Upper lobe of left lung (tissue), 6 donors: ENCODE measurements at regions not wholly inside any gene's neighbourhood (a gene's known extent, or its start where the extent isn't known, plus 50 kb on each side); places are given as distances from the start of the nearest gene placed in this dataset.

Experiments
- ATAC-seq, 2 donors: fragments of 200-7000 bp; cut with Tn5 transposase; one replicate each; pipeline ENCODE4 v1.9.1; 2022; ENCODE audit warnings: mild to moderate bottlenecking in 2 of 2, moderate library complexity in 2 of 2; ENCODE audit not compliant: low FRiP score in 2 of 2
- DNase-seq, 2 donors: peaks; one replicate each; pipeline ENCODE4 v3.0.0-alpha.2; 2019 to 2020
- H3K27ac ChIP-seq, 4 donors: fragments of 200-600 bp; sonication (generic); one replicate each; pipeline ENCODE4 v1.5.1; 2016 to 2019
- H3K27me3 ChIP-seq, 4 donors: fragments of 200-600 bp; sonication (generic); one replicate each; pipeline ENCODE4 v1.5.1; 2017 to 2019
- H3K36me3 ChIP-seq, 4 donors: fragments of 200-600 bp; sonication (generic); one replicate each; pipeline ENCODE4 v1.5.1; 2016 to 2019
- H3K4me1 ChIP-seq, 4 donors: fragments of 200-600 bp; sonication (generic); one replicate each; pipeline ENCODE4 v1.5.1; 2018 to 2019
- H3K4me3 ChIP-seq, 4 donors: fragments of 200-600 bp; sonication (generic); one replicate each; pipeline ENCODE4 v1.5.1; 2017 to 2019; ENCODE audit warnings: mild to moderate bottlenecking in 2 of 4, moderate library complexity in 1 of 4
- H3K9me3 ChIP-seq, 4 donors: fragments of 200-600 bp; sonication (generic); one replicate each; pipeline ENCODE4 v1.5.1; 2018 to 2019
- EP300 ChIP-seq, 4 donors: sonication (generic); formaldehyde crosslinking; IDR thresholded peaks; one replicate each; pipeline ENCODE4 v1.5.1; 2017; ENCODE audit warnings: antibody characterized with exemption in 4 of 4, control low read depth in 2 of 4
- POLR2A ChIP-seq, 4 donors: fragments of 450-650 bp; IDR thresholded peaks; one replicate each; pipeline ENCODE4 v1.5.1; 2016 to 2017; ENCODE audit warnings: antibody characterized with exemption in 4 of 4, mild to moderate bottlenecking in 2 of 4
- POLR2AphosphoS5 ChIP-seq, 2 donors: sonication (generic); formaldehyde crosslinking; IDR thresholded peaks; one replicate each; pipeline ENCODE4 v1.5.1; 2017; ENCODE audit warnings: antibody characterized with exemption in 2 of 2
- WGBS, 2 donors: methylation state at CpG; one replicate each; pipeline ENCODE4 v1.1.5; 2017 to 2018; 5-methylcytosine and 5-hydroxymethylcytosine counted together
- TF ChIP-seq, protein P1 (sequence below), 6 experiments: fragments of 450-650 bp in 4 of 6; fragments of 200-600 bp in 2 of 6; sonication (generic) in 2 of 6; IDR thresholded peaks; one replicate each; pipeline ENCODE4 v1.5.1; 2016 to 2019; ENCODE audit warnings: antibody characterized with exemption in 6 of 6
- donor health status: DM: no; HTN: no; CAD: no; lungs with moderate emphysema.
- donor health status: DM: no; HTN: yes; CAD: no; lungs with severe emphysema.

DNA sequence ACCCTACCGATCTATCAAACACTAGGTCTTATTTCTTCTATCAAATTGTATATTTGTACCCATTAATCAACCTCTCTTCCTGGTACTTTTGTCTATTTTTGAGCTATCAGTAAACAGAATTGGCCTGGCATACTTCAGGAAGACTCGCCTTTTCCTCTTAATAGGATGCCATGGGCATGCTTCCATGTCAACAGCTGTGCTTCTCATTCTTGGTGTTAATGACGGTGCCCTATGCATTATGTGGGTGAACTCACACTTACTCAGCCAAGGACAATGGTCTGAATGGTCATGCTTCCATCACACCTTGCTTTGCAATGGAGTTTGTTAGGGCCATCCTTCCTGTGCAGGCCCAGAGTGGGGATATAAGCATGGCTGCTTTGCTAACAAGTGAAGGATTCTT is 521.8 kb downstream of the MIAT start:
- ATAC-seq: no peak
- H3K27me3 ChIP-seq: no peaks in the 10 kb centered on the region
- WGBS, 2 donors: 64 to 71% methylated on average over 3 of the region's 3 CpGs
- no peaks in the 10 kb centered on the region for H3K36me3 ChIP-seq
- H3K4me3 ChIP-seq: no peak overlapping the region
- TF ChIP-seq POLR2A (IDR thresholded peaks at IDR 0.05) (no peak), EP300 (IDR thresholded peaks at IDR 0.05) (no peak), POLR2AphosphoS5 (IDR thresholded peaks at IDR 0.05) (no peak)
- TF ChIP-seq, protein P1, sequence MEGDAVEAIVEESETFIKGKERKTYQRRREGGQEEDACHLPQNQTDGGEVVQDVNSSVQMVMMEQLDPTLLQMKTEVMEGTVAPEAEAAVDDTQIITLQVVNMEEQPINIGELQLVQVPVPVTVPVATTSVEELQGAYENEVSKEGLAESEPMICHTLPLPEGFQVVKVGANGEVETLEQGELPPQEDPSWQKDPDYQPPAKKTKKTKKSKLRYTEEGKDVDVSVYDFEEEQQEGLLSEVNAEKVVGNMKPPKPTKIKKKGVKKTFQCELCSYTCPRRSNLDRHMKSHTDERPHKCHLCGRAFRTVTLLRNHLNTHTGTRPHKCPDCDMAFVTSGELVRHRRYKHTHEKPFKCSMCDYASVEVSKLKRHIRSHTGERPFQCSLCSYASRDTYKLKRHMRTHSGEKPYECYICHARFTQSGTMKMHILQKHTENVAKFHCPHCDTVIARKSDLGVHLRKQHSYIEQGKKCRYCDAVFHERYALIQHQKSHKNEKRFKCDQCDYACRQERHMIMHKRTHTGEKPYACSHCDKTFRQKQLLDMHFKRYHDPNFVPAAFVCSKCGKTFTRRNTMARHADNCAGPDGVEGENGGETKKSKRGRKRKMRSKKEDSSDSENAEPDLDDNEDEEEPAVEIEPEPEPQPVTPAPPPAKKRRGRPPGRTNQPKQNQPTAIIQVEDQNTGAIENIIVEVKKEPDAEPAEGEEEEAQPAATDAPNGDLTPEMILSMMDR (IDR thresholded peaks at IDR 0.05): no peak
- no peaks in the 10 kb centered on the region for H3K9me3 ChIP-seq
- DNase-seq: no peak
- no peak overlapping the region for H3K27ac ChIP-seq
- H3K4me1 ChIP-seq: no peaks in the 10 kb centered on the region

DNA sequence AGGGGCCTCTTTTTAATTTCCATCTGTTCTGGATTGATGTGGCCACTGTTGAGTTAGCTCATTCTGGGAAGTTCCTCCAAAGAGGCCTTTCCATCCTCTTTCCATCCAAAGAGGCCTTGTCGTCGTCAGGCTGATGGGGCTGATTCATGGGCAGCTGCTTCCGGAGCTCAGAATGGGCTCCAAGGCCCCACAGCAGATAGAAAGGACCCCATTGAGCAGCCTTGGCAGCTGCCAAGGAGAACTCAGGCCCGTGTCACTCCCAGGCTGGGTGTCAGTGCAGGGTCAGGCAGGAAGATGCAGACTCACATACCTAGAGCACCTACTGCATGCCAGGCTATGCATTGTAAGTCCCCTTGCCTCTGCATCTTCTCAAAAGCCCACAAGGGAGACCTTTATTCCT is 524.1 kb downstream of the MIAT start:
- Histone ChIP-seq H3K4me1 (no peaks in the 10 kb centered on the region), H3K36me3 (no peaks in the 10 kb centered on the region), H3K4me3 (no peak overlapping the region), H3K9me3 (no peaks in the 10 kb centered on the region), H3K27ac (no peak overlapping the region), H3K27me3 (no peaks in the 10 kb centered on the region)
- ATAC-seq (no peak), DNase-seq (no peak)
- 89 to 94% methylated on average over 4 of the region's 4 CpGs for WGBS, 2 donors
- TF ChIP-seq, protein P1 (IDR thresholded peaks at IDR 0.05): no peak
- no peak for TF ChIP-seq POLR2AphosphoS5 (IDR thresholded peaks at IDR 0.05)
- TF ChIP-seq EP300 (IDR thresholded peaks at IDR 0.05): no peak
- no peak for TF ChIP-seq POLR2A (IDR thresholded peaks at IDR 0.05)

DNA sequence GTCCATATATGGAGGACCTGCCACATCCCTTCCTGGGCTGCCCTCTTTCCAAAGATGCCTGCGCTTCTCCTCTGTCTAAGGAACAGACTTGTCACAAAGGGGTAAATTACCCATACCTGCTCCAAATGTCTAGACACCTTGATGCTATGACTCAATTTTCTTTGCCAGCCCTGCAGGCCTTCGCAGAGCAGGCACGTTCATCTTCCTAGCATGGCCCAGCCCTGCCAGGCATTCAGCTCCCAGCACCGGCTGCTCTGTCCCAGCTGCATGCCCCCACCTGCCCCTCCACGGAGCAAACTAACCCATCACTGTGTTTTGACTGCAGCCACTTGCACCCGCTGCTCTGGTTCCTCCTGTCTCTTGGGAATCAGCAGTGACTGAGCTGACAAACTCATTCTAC is 526.1 kb downstream of the MIAT start:
- H3K27me3 ChIP-seq: no peaks in the 10 kb centered on the region
- H3K27ac ChIP-seq: no peak overlapping the region
- H3K36me3 ChIP-seq: no peaks in the 10 kb centered on the region
- no peak overlapping the region for H3K4me3 ChIP-seq
- no peaks in the 10 kb centered on the region for H3K9me3 ChIP-seq
- WGBS, 2 donors: 86 to 90% methylated on average over 6 of the region's 6 CpGs
- ATAC-seq (no peak), DNase-seq (peak in 1 of 2 donors; percentile 6)
- TF ChIP-seq POLR2A (IDR thresholded peaks at IDR 0.05): no peak
- TF ChIP-seq POLR2AphosphoS5 (IDR thresholded peaks at IDR 0.05): no peak
- TF ChIP-seq, protein P1 (IDR thresholded peaks at IDR 0.05): no peak
- no peak for TF ChIP-seq EP300 (IDR thresholded peaks at IDR 0.05)
- H3K4me1 ChIP-seq: no peaks in the 10 kb centered on the region

DNA sequence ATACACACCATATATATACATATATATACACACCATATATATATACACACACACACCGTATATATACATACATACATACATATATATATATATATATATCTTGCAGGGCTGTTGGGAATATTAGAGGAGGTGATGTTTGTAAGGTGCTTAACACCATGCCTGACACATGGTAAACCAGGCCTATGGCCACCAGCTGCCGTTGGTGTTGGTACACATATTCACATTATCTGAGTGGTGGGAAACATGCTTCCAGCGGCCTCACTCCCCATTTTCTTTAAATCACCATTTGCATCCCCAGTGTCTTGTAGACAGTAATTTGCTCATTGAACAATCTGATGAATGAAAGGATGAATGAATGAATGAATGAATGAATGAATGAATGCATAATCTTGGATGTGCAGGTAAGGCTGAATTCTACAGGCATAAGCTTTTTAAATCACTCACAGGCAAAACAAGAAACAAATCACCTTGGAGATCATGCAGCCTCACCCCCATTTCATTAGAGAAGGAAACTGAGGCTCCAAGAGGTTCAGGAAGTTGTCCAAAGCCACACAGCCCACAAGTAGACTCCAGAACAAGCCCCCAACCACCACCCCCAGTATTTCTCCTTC is 527.8 kb downstream of the MIAT start:
- TF ChIP-seq POLR2A (IDR thresholded peaks at IDR 0.05) (no peak), EP300 (IDR thresholded peaks at IDR 0.05) (no peak)
- TF ChIP-seq, protein P1 (IDR thresholded peaks at IDR 0.05): no peak
- Histone ChIP-seq H3K36me3 (no peaks in the 10 kb centered on the region), H3K9me3 (no peaks in the 10 kb centered on the region), H3K27ac (no peak overlapping the region), H3K4me3 (no peak overlapping the region), H3K4me1 (no peaks in the 10 kb centered on the region), H3K27me3 (no peaks in the 10 kb centered on the region)
- ATAC-seq (no peak), DNase-seq (no peak)
- WGBS, 2 donors: 84 to 89% methylated on average over 3 of the region's 3 CpGs

DNA sequence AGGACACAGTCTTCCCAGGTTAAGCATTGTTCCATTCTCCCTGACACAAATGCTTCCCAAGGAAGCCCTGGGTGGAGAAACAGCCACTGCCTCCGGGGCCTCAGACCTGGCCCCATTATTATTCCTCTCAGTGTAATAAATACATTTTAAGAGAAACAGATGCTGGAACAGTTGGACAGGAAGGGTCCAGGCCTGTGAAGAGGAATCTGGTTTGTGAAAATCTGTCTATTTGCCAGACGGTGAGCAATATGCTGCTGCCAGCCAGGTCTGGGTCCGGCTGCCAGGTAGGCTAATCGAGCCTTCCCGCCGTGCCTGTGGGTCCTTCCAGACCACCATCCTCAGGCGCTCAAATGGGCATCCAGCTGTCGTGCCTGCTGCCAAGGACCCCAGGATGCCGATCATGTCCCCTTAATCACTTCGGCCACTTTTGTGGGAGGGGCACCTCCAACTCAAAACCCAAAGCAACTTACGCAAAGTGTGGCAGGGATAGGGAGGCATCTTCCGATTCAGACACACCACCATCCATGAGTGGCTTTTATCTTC is 528.4 kb downstream of the MIAT start:
- no peaks in the 10 kb centered on the region for H3K9me3 ChIP-seq
- H3K27ac ChIP-seq: no peak overlapping the region
- H3K4me1 ChIP-seq: no peaks in the 10 kb centered on the region
- TF ChIP-seq POLR2AphosphoS5 (IDR thresholded peaks at IDR 0.05) (no peak), EP300 (IDR thresholded peaks at IDR 0.05) (no peak), POLR2A (IDR thresholded peaks at IDR 0.05) (no peak)
- TF ChIP-seq, protein P1 (IDR thresholded peaks at IDR 0.05): no peak
- H3K27me3 ChIP-seq: no peaks in the 10 kb centered on the region
- no peak overlapping the region for H3K4me3 ChIP-seq
- peak in 1 of 2 donors; percentile 8 for DNase-seq
- WGBS, 2 donors: 90% methylated on average over 11 to 12 of the region's 12 CpGs
- ATAC-seq: no peak
- H3K36me3 ChIP-seq: no peaks in the 10 kb centered on the region
